Muscle layer of colon (tissue), 2 donors: ENCODE measurements at regions not wholly inside any gene's neighbourhood (a gene's known extent, or its start where the extent isn't known, plus 50 kb on each side); places are given as distances from the start of the nearest gene placed in this dataset.

Experiments
- H3K27ac ChIP-seq: one replicate; pipeline ENCODE4 v1.7.0; 2013; ENCODE audit warnings: low read depth, mild to moderate bottlenecking, low read length, moderate library complexity
- H3K27me3 ChIP-seq, 2 donors: one replicate each; pipeline ENCODE4 v1.7.0; 2013; ENCODE audit warnings: low read length in 2 of 2, mild to moderate bottlenecking in 2 of 2; ENCODE audit not compliant: insufficient read depth in 2 of 2, control insufficient read depth in 1 of 2
- H3K36me3 ChIP-seq: one replicate; pipeline ENCODE4 v1.7.0; 2013; ENCODE audit warnings: mild to moderate bottlenecking, low read length; ENCODE audit not compliant: insufficient read depth
- H3K4me1 ChIP-seq: one replicate; pipeline ENCODE4 v1.7.0; 2013; ENCODE audit warnings: mild to moderate bottlenecking, low read length; ENCODE audit not compliant: insufficient read depth
- H3K4me3 ChIP-seq, 2 donors: one replicate each; pipeline ENCODE4 v1.7.0; 2013; ENCODE audit warnings: low read length in 2 of 2, low read depth in 1 of 2, mild to moderate bottlenecking in 1 of 2, moderate library complexity in 1 of 2
- H3K9ac ChIP-seq: one replicate; pipeline ENCODE4 v1.7.0; 2013; ENCODE audit warnings: low read length
- H3K9me3 ChIP-seq: one replicate; pipeline ENCODE4 v1.7.0; 2013; ENCODE audit warnings: mild to moderate bottlenecking, low read length
- donor health status: abdominal sarcoma.
- donor health status: Adenocarcinoma of cecum.

GRCh38 chr2:239534581-239535412, 134.0 kb upstream of the HDAC4 start:
- H3K36me3 ChIP-seq: no peaks in the 10 kb centered on the region
- H3K9me3 ChIP-seq: no peaks in the 10 kb centered on the region
- no peak overlapping the region for H3K9ac ChIP-seq
- H3K4me1 ChIP-seq: peaks cover 11% of the 10 kb centered on the region
- H3K4me3 ChIP-seq: no peak overlapping the region
- no peak overlapping the region for H3K27ac ChIP-seq
- no peaks in the 10 kb centered on the region for H3K27me3 ChIP-seq

- no peak overlapping the region for H3K27ac ChIP-seq
- no peak overlapping the region for H3K4me3 ChIP-seq
- no peaks in the 10 kb centered on the region for H3K9me3 ChIP-seq
- H3K9ac ChIP-seq: no peak overlapping the region
- no peaks in the 10 kb centered on the region for H3K36me3 ChIP-seq
- peaks cover 11% of the 10 kb centered on the region for H3K4me1 ChIP-seq
- no peaks in the 10 kb centered on the region for H3K27me3 ChIP-seq
These were observed 132.9 kb upstream of the HDAC4 start for GRCh38 chr2:239533569-239534316.

DNA sequence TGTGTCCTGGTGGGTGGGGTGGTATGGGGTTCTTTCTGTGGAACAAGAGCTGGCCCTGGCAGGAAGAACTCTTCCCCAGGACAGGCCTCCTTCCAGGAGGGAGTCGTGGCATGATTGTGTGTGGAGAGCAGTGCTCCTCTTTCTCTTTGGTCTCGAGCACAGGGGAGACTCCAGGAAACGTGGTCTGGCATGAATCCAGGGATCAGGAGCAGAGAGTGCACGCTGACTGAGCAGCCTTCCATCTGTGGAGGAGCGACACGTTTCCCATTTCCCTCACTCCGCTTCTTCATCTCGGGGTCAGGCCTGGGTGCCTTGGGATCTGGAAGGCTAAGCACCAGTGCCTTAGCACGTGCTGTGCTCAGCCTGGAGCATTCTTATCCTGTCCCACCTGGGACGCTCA, 132.0 kb upstream of the HDAC4 start:
- H3K36me3 ChIP-seq: no peaks in the 10 kb centered on the region
- H3K27ac ChIP-seq: no peak overlapping the region
- no peaks in the 10 kb centered on the region for H3K27me3 ChIP-seq
- H3K4me3 ChIP-seq: no peak overlapping the region
- no peak overlapping the region for H3K9ac ChIP-seq
- no peaks in the 10 kb centered on the region for H3K9me3 ChIP-seq
- peaks cover 11% of the 10 kb centered on the region for H3K4me1 ChIP-seq

DNA sequence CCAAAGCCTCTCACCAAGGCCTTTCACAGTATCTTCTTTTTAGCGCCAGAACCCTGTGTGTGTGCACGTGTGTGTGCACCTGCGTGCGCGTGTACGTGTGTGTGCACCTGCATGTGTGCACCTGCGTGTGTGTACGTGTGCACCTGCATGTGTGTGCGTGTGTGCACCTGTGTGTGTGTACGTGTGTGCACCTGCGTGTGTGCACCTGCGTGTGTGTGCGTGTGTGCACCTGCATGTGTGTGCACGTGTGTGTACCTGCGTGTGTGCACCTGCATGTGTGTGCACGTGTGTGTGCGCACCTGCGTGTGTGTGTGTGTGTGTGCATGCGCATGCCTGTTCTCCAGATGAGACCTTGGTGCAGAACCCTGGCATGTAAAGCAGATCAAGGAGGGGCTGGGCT, 131.4 kb upstream of the HDAC4 start:
- Histone ChIP-seq H3K27me3 (no peaks in the 10 kb centered on the region), H3K4me3 (no peak overlapping the region), H3K36me3 (no peaks in the 10 kb centered on the region), H3K27ac (no peak overlapping the region), H3K9me3 (no peaks in the 10 kb centered on the region), H3K9ac (no peak overlapping the region), H3K4me1 (peaks cover 11% of the 10 kb centered on the region)

GRCh38 chr2:239531456-239532241, 130.8 kb upstream of the HDAC4 start:
- no peaks in the 10 kb centered on the region for H3K9me3 ChIP-seq
- H3K4me1 ChIP-seq: peaks cover 11% of the 10 kb centered on the region
- no peak overlapping the region for H3K27ac ChIP-seq
- H3K9ac ChIP-seq: no peak overlapping the region
- H3K36me3 ChIP-seq: no peaks in the 10 kb centered on the region
- no peaks in the 10 kb centered on the region for H3K27me3 ChIP-seq
- H3K4me3 ChIP-seq: no peak overlapping the region

DNA sequence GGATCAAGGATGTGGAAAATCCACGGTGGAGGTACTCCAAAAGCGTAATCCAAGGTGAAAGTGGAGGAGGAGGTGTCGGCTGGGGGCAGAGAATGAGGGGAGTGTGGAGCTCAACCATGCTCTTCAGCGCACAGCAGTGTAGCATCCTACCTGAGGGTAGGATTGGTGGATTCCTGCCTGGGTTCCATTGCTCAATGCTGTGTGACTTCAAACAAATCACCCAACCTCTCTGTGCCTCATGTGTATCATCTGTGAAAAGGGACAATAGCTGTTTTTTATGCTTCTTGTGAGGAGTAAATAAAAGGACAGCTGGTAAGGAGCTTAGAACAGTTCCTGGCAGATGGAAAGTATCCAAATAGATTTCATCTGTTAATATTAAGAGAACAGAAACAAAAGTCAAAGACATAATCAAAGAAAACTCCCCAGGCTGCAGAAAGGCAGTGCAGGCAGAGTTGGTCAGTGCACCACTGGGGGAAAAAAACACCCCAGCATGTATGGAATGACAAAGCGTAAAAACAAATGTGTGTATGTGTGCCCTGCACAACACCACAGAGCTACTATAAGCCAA, 130.0 kb upstream of the HDAC4 start:
- H3K36me3 ChIP-seq: no peaks in the 10 kb centered on the region
- no peak overlapping the region for H3K27ac ChIP-seq
- no peak overlapping the region for H3K9ac ChIP-seq
- peaks cover 11% of the 10 kb centered on the region for H3K4me1 ChIP-seq
- no peaks in the 10 kb centered on the region for H3K27me3 ChIP-seq
- no peaks in the 10 kb centered on the region for H3K9me3 ChIP-seq
- no peak overlapping the region for H3K4me3 ChIP-seq

GRCh38 chr2:239529313-239530015, 128.6 kb upstream of the HDAC4 start:
- Histone ChIP-seq H3K9ac (no peak overlapping the region), H3K4me3 (no peak overlapping the region), H3K27ac (no peak overlapping the region), H3K4me1 (peaks cover 11% of the 10 kb centered on the region), H3K27me3 (no peaks in the 10 kb centered on the region), H3K36me3 (no peaks in the 10 kb centered on the region), H3K9me3 (no peaks in the 10 kb centered on the region)

GRCh38 chr2:239528883-239529282, 128.1 kb upstream of the HDAC4 start:
- H3K4me1 ChIP-seq: peaks cover 6% of the 10 kb centered on the region
- H3K27ac ChIP-seq: no peak overlapping the region
- H3K36me3 ChIP-seq: no peaks in the 10 kb centered on the region
- H3K4me3 ChIP-seq: no peak overlapping the region
- no peak overlapping the region for H3K9ac ChIP-seq
- H3K27me3 ChIP-seq: no peaks in the 10 kb centered on the region
- no peaks in the 10 kb centered on the region for H3K9me3 ChIP-seq

DNA sequence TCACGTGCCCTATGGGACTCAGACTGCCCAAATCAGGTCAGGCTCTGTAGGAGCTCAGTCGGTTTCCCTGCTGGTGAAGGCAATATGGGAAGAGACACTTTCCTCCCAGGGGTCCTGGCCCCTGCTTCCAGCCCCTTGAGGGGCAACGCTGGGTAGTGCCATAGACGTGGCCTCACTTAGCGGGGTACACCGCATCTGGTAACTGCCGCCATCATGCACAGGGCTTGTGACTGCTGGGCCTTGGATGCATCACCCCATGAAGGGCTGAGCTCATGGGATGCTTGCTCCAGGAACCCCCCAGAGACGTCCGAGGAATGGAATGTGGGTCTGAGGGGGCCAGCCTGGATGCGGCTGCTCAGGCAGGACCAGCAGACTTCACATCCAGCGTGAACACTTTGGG, 127.3 kb upstream of the HDAC4 start:
- Histone ChIP-seq H3K4me3 (no peak overlapping the region), H3K27ac (no peak overlapping the region), H3K36me3 (no peaks in the 10 kb centered on the region), H3K4me1 (no peaks in the 10 kb centered on the region), H3K9me3 (no peaks in the 10 kb centered on the region), H3K27me3 (no peaks in the 10 kb centered on the region), H3K9ac (no peak overlapping the region)

DNA sequence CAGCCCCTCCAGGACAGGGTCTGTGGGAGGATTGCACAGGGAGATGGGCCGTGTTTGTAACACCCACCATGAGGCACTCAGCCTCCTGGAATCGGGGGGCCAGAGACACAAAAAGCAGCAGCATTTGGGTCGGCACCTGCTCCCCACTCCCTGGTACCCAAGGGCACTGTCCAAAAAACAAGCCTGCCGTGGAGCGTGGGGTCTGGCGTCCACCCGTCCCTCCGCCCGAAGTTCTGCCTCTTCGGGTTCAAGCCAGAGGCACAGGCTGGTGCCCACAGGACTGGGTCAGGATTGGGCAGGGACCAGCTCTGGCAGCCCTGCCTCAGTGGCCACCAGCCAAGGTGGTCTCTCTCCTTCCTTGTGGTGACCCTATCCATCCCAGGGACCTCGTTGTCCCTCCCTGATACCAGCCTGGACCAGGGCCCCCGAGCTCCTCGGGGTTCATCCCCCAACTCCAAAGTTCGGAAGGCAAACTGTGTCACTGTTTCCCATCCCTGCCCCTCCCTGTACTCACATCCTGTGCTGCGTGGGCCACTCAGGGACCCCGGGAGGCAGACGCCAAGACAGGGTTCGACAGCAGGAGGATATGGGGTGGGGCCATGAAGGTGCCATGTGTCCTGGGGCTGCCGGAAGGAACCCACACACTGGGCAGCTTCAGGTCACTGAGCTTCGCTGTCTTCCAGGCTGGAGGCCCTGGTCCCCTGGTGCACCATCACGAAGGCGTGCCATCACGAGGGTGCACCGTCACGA, 126.0 kb upstream of the HDAC4 start:
- H3K27me3 ChIP-seq: no peaks in the 10 kb centered on the region
- H3K9ac ChIP-seq: no peak overlapping the region
- no peaks in the 10 kb centered on the region for H3K4me1 ChIP-seq
- H3K9me3 ChIP-seq: no peaks in the 10 kb centered on the region
- no peak overlapping the region for H3K27ac ChIP-seq
- no peak overlapping the region for H3K4me3 ChIP-seq
- H3K36me3 ChIP-seq: no peaks in the 10 kb centered on the region
